ENCODE measurements at regions not wholly inside any gene's neighbourhood (a gene's known extent, or its start where the extent isn't known, plus 50 kb on each side); places are given as distances from the start of the nearest gene placed in this dataset.
"Not testable (repeated sequence)": the region's sequence is repeated elsewhere in the genome, so short reads cannot be mapped to it uniquely, and the experiment has no call there.

GRCh38 chr21:30104241-30104640 is 62.4 kb downstream of the CLDN17 start:
- FAIRE-seq, result no peak

DNA sequence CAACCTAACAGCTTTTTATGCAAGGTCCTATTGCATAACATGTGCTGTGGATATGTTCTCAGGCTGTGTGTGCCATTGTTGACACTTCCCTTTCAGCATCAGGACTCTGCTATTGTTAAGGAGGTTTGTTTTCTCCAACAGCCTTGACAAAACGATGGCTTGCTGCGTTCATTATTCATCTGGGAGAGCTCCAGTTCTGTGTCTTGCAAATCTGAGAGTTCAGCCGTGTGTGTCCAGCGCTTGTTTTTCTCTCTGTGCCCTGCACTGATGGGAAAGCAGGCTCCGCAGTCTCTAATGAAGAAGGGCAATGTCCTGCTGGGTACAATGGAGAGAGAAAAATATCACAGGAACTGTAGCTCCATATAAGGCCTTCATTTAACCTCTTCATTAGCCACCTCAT is 63.7 kb downstream of the CLDN17 start:
- DNase-seq (ENCODE audit: insufficient read length, low spot score) (no peak), FAIRE-seq (no peak)

More at GRCh38 chr21:30104241-30104640, 62.4 kb downstream of the CLDN17 start:
- no peak for DNase-seq (ENCODE audit: insufficient read length, low spot score)

- FAIRE-seq (no peak), DNase-seq (ENCODE audit: insufficient read length, low spot score) (no peak)
Observed at GRCh38 chr21:30101967-30102366, 64.6 kb downstream of the CLDN17 start.

- FAIRE-seq (no peak), DNase-seq (ENCODE audit: insufficient read length, low spot score) (no peak)
Observed at GRCh38 chr21:30097791-30098190, 68.8 kb downstream of the CLDN17 start.

- DNase-seq (ENCODE audit: insufficient read length, low spot score), result no peak
- FAIRE-seq, result no peak
Observed at GRCh38 chr21:30083225-30083945, 83.2 kb downstream of the CLDN17 start.

GRCh38 chr21:30081506-30081905 is 85.1 kb downstream of the CLDN17 start:
- FAIRE-seq (no peak), DNase-seq (ENCODE audit: insufficient read length, low spot score) (no peak)

- no peak for FAIRE-seq
- DNase-seq (ENCODE audit: insufficient read length, low spot score), result peak; percentile 4
Observed at GRCh38 chr21:30072496-30072895, 94.1 kb downstream of the CLDN17 start.

GRCh38 chr21:30058928-30059327 is 107.7 kb downstream of the CLDN17 start:
- no peak for FAIRE-seq

DNA sequence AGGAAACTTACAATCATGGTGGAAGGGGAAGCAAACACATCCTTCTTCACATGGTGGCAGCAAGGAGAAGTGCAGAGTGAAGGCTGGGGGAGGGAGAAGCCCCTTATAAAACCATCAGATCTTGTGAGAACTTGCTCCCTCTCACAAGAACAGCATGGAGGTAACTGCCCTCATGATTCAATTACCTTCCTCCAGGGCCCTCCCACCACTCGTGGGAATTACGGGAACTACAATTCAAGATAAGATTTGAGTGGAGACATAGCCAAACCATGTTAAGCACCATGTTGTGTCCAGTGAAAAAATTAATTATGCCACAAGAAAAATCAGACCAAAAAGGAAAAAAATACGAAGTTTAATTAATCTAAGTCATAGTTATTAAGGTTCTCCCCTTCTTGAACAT is 109.5 kb downstream of the CLDN17 start:
- DNase-seq (ENCODE audit: insufficient read length, low spot score), result no peak
- no peak for FAIRE-seq

More at GRCh38 chr21:30058928-30059327, 107.7 kb downstream of the CLDN17 start:
- DNase-seq (ENCODE audit: insufficient read length, low spot score), result no peak

- no peak for FAIRE-seq
- no peak for DNase-seq (ENCODE audit: insufficient read length, low spot score)
Observed at GRCh38 chr21:30048570-30048969, 108.8 kb upstream of the GRIK1 start.

GRCh38 chr21:30044447-30045064 is 104.8 kb upstream of the GRIK1 start:
- DNase-seq (ENCODE audit: insufficient read length, low spot score), result no peak

DNA sequence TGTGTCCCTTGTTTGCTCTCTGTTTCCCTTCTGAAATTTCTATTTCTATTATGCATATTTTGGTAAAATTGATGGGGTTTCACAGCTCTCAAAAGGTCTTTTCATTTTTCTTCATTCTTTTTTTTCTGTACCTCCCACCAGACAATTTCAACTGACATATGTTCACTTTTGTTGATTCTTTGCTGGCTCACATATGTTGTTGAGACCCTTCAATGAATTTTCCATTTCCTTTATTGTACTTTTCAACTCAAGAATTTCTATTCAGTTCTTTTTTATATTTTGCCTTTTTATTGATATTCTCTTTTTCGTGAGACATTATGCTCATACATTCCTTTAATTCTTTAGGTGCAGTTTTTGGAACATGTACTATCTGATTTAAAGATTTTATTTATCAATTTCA is 102.6 kb upstream of the GRIK1 start:
- FAIRE-seq, result no peak

More at GRCh38 chr21:30044447-30045064, 104.8 kb upstream of the GRIK1 start:
- no peak for FAIRE-seq

GRCh38 chr21:30033441-30033840 is 93.6 kb upstream of the GRIK1 start:
- DNase-seq (ENCODE audit: insufficient read length, low spot score) (no peak), FAIRE-seq (no peak)

More for the DNA sequence above, 102.6 kb upstream of the GRIK1 start:
- DNase-seq (ENCODE audit: insufficient read length, low spot score), result no peak

DNA sequence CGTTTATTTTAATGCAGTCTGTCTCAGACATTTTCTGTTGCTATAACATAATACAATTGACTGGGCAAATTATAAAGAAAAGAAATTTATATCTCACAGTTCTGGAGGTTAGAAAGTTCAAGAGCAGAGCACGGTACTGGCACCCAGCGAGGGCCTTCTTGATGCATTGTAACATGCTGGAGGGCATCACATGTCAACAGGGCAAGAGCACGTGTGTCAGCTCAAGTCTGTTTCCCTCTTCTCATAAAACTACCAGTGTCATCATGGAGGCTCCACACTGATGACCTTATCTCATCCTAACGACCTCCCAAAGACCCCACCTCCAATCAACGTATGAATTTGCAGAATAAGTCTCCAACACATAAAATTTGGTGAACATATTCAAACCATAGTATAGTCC is 90.6 kb upstream of the GRIK1 start:
- DNase-seq (ENCODE audit: insufficient read length, low spot score) (no peak), FAIRE-seq (no peak)

DNA sequence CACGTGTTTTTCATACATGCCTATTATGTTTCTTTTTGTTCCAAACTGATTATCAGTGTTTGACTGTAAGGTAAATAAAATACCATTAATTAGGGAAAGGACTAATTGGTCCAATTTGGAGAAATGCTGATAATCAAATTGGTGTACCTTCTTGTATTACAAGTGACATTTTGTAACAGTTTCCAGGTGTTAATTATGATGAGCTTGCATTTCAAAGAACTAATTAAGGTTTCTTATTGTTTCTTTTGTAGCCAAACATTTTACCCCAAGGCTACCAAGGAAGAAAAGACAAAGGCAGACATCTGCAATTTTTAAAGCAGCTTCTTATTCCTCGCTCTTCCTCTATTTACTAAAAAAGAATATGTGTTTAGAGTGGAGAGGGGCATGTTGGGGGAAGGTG is 88.7 kb upstream of the GRIK1 start:
- no peak for FAIRE-seq

DNA sequence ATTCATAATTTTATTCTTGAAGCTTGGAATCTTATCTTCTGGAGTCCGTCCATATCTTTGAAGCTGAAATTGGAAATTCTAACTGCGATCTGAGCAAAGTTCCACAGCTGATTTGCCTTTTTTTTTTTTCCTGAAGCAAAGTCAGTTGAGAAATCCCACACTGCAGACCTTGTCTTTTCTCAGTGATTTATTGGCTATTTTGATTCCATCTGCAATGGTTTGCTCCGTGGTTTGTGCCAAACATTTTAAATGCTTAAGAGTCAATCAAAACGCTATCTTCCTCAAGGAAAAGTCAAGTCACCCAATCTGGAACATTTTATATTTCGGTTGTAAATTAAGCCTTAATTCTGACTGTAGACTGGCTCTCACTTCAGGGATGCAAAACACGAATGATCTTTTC is 88.2 kb upstream of the GRIK1 start:
- no peak for DNase-seq (ENCODE audit: insufficient read length, low spot score)
- FAIRE-seq, result no peak

More for the DNA sequence above, 88.7 kb upstream of the GRIK1 start:
- no peak for DNase-seq (ENCODE audit: insufficient read length, low spot score)

DNA sequence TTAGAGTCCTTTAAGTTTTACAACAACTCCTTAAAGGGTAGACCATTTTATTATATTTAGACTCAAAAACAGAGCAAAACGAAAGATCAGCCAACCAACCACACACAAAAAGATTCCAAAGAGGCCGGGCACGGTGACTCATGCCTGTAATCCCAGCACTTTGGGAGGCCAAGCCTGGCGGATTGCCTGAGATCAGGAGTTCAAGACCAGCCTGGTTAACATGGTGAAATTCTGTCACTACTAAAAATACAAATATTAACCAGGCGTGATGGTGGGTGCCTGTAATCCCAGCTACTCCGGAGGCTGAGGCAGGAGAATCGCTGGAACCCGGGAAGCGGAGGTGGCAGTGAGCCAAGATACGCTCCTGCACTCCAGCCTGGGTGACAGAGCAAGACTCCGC is 83.3 kb upstream of the GRIK1 start:
- not testable (repeated sequence) for DNase-seq (ENCODE audit: insufficient read length, low spot score); FAIRE-seq

DNA sequence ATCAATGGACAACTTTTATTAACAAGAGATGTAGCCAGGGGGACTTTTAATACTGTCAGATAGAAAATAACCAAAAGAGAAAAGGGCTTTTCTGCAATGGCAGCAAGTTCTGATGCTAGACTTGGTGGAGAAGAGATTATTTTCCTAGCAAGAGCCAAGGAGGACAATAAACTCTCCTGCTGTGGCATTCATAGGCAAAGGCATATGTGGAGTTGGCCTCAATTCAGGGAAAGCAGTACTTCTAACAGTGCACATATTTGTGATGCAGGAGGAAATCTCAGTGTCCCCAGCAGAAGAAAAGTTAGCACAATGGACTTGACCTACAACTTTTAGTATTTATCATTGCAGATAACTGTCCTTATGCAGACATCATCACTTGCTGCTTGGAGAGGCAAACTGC is 75.1 kb upstream of the GRIK1 start:
- FAIRE-seq (no peak), DNase-seq (ENCODE audit: insufficient read length, low spot score) (no peak)

- FAIRE-seq, result no peak
- no peak for DNase-seq (ENCODE audit: insufficient read length, low spot score)
Observed at GRCh38 chr21:29991624-29992023, 51.8 kb upstream of the GRIK1 start.

GRCh38 chr21:29989634-29990234 is 49.9 kb upstream of the GRIK1 start:
- FAIRE-seq (no peak), DNase-seq (ENCODE audit: insufficient read length, low spot score) (no peak)
